ENCODE measurements at regions not wholly inside any gene's neighbourhood (a gene's known extent, or its start where the extent isn't known, plus 50 kb on each side); places are given as distances from the start of the nearest gene placed in this dataset.
"Not testable (repeated sequence)": the region's sequence is repeated elsewhere in the genome, so short reads cannot be mapped to it uniquely, and the experiment has no call there.

- not testable (repeated sequence) for DNase-seq (ENCODE audit: low spot score)
These were observed 463.0 kb upstream of the CADM1 start for GRCh38 chr11:115967203-115967602.

- no peak for DNase-seq (ENCODE audit: low spot score)
These were observed 461.7 kb upstream of the CADM1 start for GRCh38 chr11:115965767-115966504.

GRCh38 chr11:115964091-115964490, 459.9 kb upstream of the CADM1 start:
- no peak for DNase-seq (ENCODE audit: low spot score)

GRCh38 chr11:115963156-115963555, 458.9 kb upstream of the CADM1 start:
- DNase-seq (ENCODE audit: low spot score), result no peak

GRCh38 chr11:115961159-115962003, 457.2 kb upstream of the CADM1 start:
- no peak for DNase-seq (ENCODE audit: low spot score)

GRCh38 chr11:115959081-115959486, 454.9 kb upstream of the CADM1 start:
- no peak for DNase-seq (ENCODE audit: low spot score)

GRCh38 chr11:115958089-115959000, 454.1 kb upstream of the CADM1 start:
- DNase-seq (ENCODE audit: low spot score), result no peak

GRCh38 chr11:115955803-115956202, 451.6 kb upstream of the CADM1 start:
- DNase-seq (ENCODE audit: low spot score), result no peak

GRCh38 chr11:115950660-115951059, 446.4 kb upstream of the CADM1 start:
- DNase-seq (ENCODE audit: low spot score), result no peak

GRCh38 chr11:115944596-115944995, 440.4 kb upstream of the CADM1 start:
- no peak for DNase-seq (ENCODE audit: low spot score)

- no peak for DNase-seq (ENCODE audit: low spot score)
These were observed 437.8 kb upstream of the CADM1 start for GRCh38 chr11:115942011-115942410.

GRCh38 chr11:115941481-115941993, 437.3 kb upstream of the CADM1 start:
- peak; percentile 58 for DNase-seq (ENCODE audit: low spot score)

GRCh38 chr11:115941044-115941443, 436.8 kb upstream of the CADM1 start:
- DNase-seq (ENCODE audit: low spot score), result no peak

GRCh38 chr11:115939731-115940421, 435.7 kb upstream of the CADM1 start:
- DNase-seq (ENCODE audit: low spot score), result no peak

GRCh38 chr11:115939104-115939730, 435.0 kb upstream of the CADM1 start:
- no peak for DNase-seq (ENCODE audit: low spot score)

GRCh38 chr11:115933564-115933963, 429.3 kb upstream of the CADM1 start:
- DNase-seq (ENCODE audit: low spot score), result no peak

- no peak for DNase-seq (ENCODE audit: low spot score)
These were observed 427.4 kb upstream of the CADM1 start for GRCh38 chr11:115931548-115932083.

GRCh38 chr11:115930886-115931547, 426.8 kb upstream of the CADM1 start:
- DNase-seq (ENCODE audit: low spot score), result no peak

GRCh38 chr11:115930291-115930690, 426.1 kb upstream of the CADM1 start:
- no peak for DNase-seq (ENCODE audit: low spot score)

- DNase-seq (ENCODE audit: low spot score), result no peak
These were observed 425.5 kb upstream of the CADM1 start for GRCh38 chr11:115929618-115930129.
